Uterus (tissue), 2 donors: ENCODE measurements at regions not wholly inside any gene's neighbourhood (a gene's known extent, or its start where the extent isn't known, plus 50 kb on each side); places are given as distances from the start of the nearest gene placed in this dataset.

Source experiments
- POLR2A ChIP-seq, 2 donors: fragments of 450-650 bp; IDR thresholded peaks; one replicate each; pipeline ENCODE4 v1.6.1; 2016; ENCODE audit warnings: antibody characterized with exemption in 2 of 2, mild to moderate bottlenecking in 1 of 2, moderate library complexity in 1 of 2
- TF ChIP-seq, protein P1 (sequence below), 4 experiments: fragments of 200-600 bp in 2 of 4; fragments of 450-650 bp in 2 of 4; sonication (generic) in 2 of 4; IDR thresholded peaks; one replicate each; pipeline ENCODE4 v1.5.1; 2016 to 2019; ENCODE audit warnings: antibody characterized with exemption in 4 of 4, mild to moderate bottlenecking in 2 of 4, moderate library complexity in 1 of 4

- TF ChIP-seq, protein P1, sequence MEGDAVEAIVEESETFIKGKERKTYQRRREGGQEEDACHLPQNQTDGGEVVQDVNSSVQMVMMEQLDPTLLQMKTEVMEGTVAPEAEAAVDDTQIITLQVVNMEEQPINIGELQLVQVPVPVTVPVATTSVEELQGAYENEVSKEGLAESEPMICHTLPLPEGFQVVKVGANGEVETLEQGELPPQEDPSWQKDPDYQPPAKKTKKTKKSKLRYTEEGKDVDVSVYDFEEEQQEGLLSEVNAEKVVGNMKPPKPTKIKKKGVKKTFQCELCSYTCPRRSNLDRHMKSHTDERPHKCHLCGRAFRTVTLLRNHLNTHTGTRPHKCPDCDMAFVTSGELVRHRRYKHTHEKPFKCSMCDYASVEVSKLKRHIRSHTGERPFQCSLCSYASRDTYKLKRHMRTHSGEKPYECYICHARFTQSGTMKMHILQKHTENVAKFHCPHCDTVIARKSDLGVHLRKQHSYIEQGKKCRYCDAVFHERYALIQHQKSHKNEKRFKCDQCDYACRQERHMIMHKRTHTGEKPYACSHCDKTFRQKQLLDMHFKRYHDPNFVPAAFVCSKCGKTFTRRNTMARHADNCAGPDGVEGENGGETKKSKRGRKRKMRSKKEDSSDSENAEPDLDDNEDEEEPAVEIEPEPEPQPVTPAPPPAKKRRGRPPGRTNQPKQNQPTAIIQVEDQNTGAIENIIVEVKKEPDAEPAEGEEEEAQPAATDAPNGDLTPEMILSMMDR (IDR thresholded peaks at IDR 0.05) = no peak
- no peak for TF ChIP-seq POLR2A (IDR thresholded peaks at IDR 0.05)
These were observed 67.0 kb upstream of the SDK1 start for GRCh38 chr7:3234051-3234450.
